ENCODE measurements at regions not wholly inside any gene's neighbourhood (a gene's known extent, or its start where the extent isn't known, plus 50 kb on each side); places are given as distances from the start of the nearest gene placed in this dataset.
"Not testable (repeated sequence)": the region's sequence is repeated elsewhere in the genome, so short reads cannot be mapped to it uniquely, and the experiment has no call there.

DNA sequence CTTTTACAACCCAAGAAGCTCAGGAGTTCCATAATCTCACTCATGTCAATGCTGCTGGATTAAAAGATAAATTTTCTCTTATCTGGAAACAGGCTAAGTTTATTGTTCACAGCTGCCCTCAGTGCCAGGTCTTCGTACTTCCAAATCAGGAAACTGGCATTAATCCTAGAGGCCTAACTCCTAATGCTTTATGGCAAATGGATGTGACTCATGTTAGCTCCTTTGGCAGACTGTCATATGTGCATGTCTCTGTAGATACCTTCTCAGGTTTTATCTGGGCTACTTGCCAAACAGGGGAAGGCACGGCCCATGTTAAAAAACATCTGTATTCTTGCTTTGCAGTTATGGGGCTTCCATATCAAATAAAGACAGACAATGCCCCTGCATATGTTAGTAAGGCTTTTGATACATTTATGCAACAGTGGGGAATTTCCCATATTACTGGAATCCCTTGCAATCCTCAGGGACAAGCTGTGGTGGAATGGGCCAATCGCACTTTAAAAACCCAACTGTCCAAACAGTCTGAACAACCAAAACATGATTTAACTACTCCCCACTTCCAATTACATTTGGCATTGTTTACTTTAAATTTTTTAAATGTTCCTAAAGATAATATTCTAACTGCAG lies 570.8 kb upstream of the PTGER4 start:
- not testable (repeated sequence) for DNase-seq

DNA sequence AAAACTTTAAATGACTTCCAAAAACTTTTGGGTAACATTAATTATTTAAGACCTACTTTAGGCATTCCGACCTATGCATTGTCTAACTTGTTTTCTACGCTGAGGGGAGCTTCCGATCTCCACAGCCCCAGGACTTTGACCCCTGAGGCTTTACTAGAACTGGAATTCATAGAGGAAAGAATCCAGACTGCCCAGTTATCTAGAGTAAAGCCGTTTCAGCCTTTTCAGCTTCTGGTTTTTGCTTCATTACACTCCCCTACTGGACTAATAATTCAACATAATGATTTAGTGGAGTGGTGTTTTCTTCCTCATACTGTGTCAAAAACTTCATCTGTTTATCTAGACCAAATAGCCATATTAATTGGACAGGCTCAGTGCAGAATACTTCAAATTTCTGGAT lies 571.9 kb upstream of the PTGER4 start:
- DNase-seq, result not testable (repeated sequence)

DNA sequence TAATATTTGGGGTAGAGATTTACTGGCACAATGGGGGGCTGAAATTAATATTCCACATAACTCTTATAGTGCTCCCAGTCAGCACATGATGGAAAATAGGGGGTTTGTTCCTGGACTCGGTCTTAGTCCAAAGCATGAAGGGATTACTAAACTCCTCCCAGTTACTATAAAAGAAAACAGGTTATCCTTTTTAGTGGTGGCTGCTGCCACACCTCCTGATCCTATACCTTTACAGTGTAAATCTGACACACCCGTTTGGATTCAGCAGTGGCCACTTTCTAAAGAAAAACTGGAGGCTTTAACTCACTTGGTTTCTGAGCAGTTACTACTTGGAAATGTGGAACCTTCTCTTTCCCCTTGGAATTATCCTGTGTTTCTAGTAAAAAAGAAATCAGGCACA lies 572.9 kb upstream of the PTGER4 start:
- no peak for DNase-seq

DNA sequence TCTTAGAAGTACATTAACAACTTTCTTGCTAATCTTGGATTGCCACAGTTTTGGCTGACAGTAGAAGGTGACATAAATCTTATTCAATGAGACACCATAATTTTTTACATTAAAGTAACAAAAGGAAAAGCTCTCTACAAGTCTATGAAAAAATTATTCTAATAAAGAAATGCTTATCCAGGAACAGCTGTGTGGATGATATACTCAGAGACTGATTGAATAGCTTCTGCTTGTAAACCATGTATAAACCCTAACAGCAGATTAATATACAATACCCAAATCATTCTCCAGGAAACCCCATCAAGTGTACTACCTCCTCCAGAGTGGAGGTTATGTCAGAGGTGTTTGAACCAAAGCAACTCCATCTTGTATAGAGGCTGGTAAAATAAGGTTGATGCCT lies 581.4 kb upstream of the PTGER4 start:
- DNase-seq, result no peak

DNA sequence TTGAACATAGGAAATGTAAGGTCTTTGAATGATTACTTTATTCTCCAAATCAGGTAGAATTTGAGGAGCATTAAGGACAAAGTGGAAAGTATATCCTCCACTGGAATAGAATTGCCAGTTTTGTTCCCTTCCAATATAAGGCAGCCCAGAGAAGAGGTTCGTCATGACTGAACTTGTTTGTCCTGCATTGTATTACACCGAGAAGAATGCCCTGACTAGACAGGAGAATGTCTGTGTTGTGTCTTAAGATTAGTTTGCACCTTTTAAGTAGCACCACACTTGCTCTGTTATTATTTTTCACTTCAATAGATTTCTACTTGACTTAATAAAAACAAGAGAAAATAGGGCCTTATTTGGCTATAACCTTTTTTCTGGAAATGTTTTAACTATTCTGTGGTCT lies 586.2 kb upstream of the PTGER4 start:
- DNase-seq, result no peak

DNA sequence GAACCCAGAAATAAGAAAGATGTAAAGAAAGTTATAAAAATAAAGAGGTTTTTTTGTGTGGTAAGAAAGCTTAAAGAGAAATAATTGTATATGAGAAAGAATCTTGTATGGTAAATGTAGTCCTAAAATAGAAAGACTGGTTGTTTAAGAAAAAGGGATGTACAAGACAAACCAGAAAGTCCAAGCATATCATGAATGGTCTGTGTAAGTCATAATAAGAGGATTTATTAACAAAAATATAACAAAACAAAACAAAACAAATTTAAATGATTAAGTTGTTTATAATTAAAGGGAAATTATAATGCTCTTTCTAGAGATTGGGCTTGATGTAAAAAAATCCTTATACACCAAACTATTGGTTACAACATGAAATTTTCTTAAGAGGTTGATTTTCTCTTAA lies 590.4 kb upstream of the PTGER4 start:
- no peak for DNase-seq

DNA sequence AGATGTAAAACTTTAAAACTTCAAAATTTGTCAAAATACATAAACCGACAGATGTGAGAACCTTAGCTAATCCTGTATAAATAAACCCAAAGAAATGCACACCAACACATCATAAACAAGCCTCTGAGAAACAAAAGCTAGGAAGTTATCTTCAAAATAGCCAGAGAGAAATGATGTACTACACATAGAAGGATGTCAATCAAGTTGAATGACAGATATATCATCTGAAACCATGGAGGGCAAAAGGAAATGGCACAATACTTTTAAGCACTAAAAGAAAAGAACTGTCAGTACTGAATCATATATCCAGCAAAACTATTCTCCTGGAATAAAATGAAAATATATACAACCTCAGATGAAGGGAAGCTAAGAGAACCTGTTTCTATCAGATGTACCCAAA lies 595.1 kb upstream of the PTGER4 start:
- no peak for DNase-seq

DNA sequence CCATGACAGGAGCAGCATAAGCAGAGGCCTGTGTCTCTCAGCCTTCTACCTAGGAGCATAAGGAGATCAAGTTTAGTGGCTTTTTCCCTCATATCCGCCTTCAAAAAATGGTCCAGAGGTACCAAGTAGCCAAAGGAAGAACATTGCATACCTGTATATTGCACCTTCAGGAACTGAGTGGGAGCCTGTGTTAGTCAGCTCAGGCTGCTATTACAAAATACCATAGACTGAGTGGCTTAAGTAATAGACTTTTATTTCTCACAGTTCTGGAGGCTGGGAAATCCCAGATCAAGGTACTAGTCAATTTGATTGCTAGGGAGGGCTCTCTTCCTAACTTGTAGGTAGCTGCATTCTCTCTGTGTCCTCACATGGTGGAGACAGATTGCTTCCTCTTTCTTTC lies 597.4 kb upstream of the PTGER4 start:
- DNase-seq, result no peak

DNA sequence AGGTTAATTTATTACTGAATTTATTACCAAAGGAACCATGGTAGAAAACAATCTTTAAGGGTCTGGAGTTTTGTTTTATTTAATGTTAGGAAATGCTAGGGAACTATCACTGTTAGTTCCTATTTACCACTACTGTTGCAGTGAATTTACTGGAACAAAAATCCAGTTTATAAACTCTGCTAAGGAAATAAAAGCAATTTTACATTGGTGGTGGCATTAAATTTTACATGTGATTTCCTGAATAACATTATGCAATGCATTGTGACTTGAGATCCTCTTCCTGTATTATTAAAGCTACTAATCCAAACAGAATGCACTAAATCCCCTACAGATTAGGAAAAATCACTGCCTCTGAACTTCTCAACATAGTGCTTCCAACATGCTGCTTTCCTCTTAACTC lies 599.5 kb upstream of the PTGER4 start:
- DNase-seq, result no peak

DNA sequence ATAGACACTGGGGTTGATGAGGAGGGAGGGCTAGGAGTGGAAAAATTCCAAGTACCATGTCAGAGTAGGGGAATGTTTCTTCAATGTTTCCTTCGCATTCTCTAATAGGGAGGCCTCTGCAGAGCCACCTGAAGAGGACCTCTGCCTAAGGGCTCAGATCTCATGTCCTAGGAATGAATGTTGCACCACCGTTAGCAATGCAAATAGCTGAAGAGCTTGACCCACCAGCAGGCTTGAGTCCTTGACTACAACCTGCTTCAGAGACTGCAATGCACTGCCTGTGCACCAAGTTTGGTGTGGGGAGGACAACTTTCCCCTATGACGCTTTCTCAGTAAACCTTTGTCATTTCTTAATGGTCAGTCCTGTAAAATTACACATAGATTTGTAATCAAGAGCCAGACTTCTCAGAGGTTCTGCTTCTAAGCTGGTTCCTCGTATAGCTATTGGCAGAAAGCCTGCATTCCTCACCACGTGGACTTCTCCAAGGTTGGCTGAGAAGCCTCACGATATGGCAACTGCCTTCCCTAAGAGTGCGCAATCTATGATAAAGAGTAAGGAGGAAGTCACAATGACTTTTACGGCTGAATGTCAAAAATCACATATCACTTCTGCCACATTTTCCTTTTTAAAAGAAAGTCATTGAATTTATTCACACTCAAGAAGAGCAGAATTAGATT lies 600.7 kb upstream of the PTGER4 start:
- no peak for DNase-seq

DNA sequence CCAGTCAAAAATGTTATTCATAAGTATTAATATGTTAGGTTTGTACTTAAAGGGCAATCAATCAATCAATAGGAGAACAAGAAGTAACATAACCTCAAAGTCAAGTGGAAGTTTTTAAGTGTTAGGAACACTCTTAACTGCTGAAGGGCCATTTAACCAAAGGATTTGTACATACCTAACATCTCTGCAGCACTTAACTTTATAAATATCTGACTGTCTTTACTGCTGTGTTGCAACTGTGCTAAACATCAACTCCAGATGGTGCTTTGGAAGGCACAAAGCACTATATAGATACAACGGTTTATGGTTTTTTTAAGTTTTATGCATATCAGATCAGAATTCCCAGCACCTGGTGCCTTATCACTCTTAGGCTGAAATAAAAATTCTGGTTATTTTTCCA lies 604.9 kb upstream of the PTGER4 start:
- no peak for DNase-seq

DNA sequence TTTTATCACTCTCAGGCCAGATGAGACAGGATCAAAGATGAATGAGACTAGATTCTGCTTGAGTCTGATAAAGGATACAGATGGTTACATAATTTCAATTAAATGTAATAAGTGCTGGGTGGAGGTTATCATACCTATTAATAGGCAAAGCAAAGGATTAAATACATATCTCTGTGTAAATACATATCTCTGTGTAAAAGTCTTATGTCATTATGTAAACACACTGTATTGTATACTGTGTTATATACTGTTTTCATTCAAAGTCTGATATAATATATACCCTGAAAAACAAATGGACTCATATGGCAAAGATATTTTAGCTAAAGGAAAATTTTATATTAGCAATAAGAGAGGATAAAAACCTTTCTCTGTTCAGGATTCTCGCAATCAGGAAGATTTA lies 605.8 kb upstream of the PTGER4 start:
- DNase-seq, result no peak

DNA sequence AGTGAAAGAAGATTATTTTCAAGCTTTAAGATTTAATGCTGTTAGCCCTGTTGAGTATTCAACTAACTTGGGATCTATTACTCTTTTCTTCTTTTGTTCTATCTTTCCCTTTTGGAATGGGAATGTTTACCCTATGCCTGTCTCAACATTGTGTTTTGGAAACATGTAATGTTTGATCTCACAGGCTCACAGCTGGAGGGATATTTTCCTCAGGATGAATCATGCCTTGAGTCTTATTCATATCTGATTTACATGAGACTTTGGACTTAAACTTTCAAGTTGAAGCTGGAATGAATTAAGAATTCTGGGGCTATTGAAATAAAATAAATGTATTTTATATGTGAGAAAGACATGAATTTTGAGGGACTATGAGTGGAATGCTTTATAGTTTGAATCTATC lies 607.8 kb upstream of the PTGER4 start:
- DNase-seq, result no peak

DNA sequence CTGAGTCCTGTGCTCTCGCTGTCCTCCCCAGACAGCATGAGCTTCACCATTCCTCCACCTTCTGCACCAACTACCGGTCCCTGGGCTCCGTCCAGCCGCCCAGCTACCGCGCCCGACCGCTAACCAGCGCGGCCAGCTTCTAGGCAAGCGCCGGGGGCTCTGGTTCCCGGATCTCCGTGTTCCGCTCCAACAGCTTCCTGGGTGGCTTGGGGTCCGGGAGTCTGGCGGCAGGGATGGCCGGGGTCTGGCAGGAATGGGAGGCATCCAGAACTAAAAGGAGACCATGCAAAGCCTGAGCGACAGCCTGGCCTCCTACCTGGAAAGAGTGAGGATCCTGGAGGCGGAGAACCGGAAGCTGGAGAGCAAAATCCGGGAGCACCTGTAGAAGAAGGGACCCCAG lies 613.1 kb upstream of the PTGER4 start:
- DNase-seq, result no peak

DNA sequence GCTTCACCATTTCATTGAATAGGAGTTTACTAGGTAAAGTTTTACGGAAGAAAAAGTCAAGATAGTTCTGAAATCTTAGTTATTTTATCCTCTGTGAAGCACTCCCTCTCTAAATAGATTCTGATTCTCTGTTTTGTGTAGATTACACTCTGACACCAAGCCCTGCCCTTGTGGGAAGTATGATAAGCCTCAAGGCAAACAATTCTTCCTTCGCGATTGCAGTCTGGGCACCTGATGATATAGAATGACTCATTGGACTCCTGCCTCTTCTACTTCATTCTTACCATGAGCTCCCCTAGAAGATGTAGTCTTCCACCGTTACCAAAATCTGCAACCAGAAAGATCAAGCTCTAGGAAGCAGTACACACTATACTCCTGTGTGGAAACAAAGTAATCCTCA lies 626.9 kb upstream of the PTGER4 start:
- DNase-seq, result no peak

DNA sequence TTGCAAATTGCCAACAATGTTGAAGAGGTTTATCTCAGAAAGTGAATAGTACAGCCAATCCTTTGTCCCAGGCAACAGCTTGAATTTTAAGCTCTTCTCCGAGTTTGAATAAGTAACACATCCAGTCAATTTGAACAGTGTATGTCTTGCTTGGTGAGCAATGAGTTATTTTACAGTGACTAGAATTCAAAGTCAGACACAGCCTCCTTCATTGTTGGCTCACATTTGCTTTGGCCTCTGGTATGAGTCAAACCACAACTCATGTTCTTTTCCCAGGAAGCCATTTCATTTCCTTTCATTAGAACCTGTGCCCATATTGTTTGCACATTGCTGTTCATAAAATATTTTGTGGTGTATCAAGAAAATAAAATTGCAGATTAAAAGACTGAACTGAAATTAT lies 622.0 kb upstream of the DAB2 start:
- no peak for DNase-seq

DNA sequence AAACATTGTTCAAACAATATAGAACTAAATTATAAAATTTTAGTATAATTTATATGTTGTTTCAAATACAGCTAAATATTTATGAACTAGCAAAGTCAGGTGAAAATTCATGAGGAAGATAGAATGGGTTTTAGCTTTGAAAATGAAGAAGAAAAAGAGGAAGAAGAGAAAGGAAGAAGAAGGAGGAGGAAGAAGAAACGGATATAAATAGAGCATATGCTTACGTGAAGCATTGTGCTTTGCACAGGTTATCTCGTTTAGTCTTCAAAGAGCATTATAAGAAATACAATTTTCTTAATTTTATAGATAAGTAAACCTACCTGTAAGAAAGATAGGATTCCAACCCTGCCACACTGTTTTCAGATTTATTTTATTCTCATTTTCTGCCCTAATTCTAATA lies 620.6 kb upstream of the DAB2 start:
- DNase-seq, result no peak

DNA sequence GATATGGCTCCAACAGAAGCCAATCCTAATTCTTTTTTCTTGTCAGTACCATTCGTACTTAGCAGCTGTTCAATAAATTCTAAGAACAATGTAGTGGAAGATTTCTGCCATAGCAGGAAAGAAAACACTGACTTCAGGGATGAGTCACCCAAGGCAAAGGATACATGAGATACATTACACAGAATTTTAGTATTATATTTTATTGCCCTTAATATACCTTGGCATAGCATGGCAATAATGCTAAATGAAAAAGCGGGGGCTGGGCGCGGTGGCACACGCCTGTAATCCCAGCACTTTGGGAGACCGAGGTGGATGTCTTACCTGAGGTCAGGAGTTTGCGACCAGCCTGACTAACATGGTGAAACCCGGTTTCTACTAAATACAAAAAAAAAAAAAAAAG lies 619.1 kb upstream of the DAB2 start:
- DNase-seq, result no peak

DNA sequence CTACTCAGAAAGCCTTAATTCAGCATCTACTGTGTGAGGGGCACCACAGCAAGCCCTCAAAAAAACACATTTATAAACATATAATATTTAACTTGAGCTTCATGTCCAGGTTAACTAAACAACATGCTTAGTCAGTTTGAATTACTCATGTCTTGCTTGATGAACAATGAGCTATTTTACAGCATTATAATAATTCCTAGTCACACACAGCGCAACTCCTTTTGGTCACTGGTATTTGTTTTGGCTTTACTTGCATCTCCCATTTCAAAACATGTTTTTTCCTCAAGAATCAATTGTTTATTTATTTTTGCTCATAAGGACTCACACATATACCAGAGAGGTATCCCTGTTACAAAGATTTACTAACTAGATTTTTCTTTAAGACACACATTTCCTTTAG lies 616.7 kb upstream of the DAB2 start:
- DNase-seq, result no peak

DNA sequence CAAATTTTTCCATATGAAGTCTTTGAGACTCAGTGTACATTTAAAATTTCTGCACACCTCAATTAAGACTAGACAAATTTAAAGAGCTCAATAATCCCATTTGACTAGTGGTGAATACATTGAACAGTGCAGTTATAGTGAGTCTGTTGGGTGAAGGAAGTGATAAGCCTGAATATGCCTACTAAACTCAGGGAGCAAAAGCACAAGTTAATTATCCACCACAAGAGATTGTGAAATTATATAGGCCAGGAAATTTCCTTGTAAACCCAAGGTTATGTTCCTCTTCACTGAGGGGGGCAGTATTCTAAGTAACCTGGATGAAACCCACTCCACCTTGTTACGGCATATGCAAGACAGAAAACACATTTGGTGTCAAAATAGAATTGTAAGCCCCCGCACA lies 612.9 kb upstream of the DAB2 start:
- DNase-seq, result no peak

DNA sequence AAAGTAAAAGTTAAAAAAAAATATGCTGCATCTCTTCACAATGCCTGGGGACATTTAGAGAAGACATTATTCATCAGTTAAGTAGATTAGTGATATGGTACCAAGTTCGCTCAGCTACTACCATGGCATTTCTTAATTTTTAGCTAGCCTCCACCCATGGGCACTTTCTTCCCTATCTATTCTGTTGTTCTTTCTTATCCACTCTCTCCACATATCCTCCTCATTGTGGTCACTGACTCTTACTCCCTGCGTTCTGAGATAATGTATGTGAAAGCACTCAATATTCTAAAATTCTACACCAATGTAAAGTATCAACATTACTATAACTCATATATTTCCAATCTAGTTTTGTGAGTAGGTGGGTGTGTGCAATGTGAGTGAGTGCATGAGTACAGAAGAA lies 609.7 kb upstream of the DAB2 start:
- no peak for DNase-seq

DNA sequence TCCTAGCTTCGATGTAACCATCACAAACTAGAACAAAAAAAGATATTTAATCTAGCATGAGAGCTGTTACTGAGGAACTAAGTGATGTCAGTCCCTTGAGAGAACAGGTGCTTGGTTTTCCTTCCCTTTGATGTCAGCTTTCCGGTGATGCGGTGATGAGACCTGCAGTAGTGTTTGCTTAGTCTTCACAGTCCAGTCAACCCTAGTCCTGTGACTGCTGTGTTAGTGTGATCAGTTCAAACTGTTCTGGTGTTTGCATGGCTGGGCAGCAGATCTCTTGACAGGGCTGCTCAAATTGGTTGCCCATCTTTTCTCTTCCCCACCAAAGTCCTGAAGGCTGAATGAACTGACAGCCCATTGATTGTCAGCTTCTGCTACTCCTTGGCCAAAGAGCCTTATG lies 608.6 kb upstream of the DAB2 start:
- no peak for DNase-seq

DNA sequence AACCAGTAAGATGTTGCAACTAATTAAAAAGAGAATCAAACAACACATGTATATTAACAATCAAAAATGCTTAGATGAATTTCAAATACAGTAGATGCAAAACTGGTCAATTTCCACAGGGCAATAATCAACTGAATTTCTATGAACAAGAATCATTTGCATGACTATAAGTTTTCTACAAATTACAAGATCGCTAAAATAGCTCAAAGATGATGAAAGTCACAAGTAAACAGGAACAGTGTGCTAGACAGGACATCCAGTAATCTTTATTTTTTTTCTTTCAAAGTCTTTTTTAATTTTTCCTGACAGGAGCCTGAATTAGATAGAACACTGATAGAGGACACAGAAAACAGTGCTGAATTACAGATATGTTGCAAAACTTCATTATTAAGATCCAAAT lies 608.2 kb upstream of the DAB2 start:
- no peak for DNase-seq

DNA sequence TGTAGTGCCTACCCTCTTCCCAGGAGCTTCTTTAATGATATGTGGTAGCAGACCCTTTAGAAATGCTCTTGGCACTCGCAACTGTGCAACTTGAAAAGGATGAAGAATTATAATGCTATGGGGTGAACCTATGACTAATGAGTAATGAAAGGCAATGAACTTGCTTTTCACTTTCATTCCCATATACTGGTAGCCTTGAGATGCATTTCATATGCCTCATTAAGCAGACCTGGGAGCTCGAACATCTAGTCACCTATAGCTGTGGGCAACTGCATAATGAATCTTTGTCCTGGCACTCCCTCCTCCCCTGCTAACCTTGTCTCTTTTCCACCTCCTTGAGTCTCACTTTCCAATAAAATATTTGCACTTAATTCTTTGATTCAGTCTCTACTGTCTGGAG lies 605.9 kb upstream of the DAB2 start:
- no peak for DNase-seq

DNA sequence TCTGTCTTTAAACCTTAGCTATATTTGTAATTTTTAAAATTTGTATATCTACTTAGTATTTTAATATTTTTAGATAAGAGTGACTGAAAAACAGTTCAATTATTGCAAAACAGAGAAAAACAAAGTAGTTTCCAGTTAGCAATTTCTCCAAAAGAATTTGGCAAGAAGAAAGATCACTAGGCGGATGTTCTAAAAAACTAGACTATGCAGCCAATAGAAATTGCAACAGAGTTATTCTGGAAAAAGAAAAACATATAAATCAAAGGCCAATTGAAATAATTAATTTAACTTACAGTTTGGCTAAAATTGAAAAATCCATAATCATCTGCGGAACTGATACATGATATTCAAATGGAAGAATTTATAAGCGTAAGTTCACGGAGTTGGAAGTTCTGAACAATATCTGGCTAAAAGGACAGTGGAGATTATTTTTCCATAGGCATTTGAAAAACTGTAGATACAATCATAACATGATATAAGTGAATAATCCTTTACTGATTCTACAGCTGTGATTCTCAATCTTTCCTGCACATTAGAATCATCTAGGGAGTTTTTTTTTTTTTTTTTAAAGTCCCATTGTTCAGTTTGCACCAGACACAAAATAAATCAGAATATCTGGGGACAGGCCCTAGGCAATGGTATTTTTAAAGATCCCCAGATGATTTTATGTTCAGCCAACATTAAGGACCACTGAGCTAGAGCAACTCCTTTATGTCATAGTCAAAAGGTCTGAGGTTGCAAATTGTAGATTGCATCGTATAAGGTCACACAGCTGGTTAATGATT lies 605.1 kb upstream of the DAB2 start:
- no peak for DNase-seq
